ENCODE measurements at regions not wholly inside any gene's neighbourhood (a gene's known extent, or its start where the extent isn't known, plus 50 kb on each side); places are given as distances from the start of the nearest gene placed in this dataset.

- TF ChIP-seq GABPA (IDR thresholded peaks at IDR 0.05; ENCODE audit: low read depth) (no peak), CTCF (IDR thresholded peaks at IDR 0.05 in 2 of 3, conservative IDR thresholded peaks at IDR 0.05 in 1 of 3; ENCODE audit: control insufficient read depth in 2 of 3, extremely low read depth in 1 of 3, insufficient read depth in 1 of 3, low read depth in 3 of 3, low read length in 3 of 3) (no peak), NFIC (IDR thresholded peaks at IDR 0.05; ENCODE audit: low read depth, low read length) (no peak), SMAD1 (IDR thresholded peaks at IDR 0.05; ENCODE audit: low read depth, partially characterized antibody) (no peak), HCFC1 (IDR thresholded peaks at IDR 0.05; ENCODE audit: low read length) (no peak), POLR2A (IDR thresholded peaks at IDR 0.05; ENCODE audit: low read depth, low read length) (no peak), MEF2B (IDR thresholded peaks at IDR 0.05; ENCODE audit: partially characterized antibody, poor library complexity, severe bottlenecking) (no peak), BCL11A (IDR thresholded peaks at IDR 0.05; ENCODE audit: low read depth, low read length) (no peak), ZNF274 (IDR thresholded peaks at IDR 0.05; ENCODE audit: insufficient read depth, insufficient read length) (no peak), CEBPB (IDR thresholded peaks at IDR 0.05; ENCODE audit: borderline replicate concordance in 1 of 2, low read depth in 2 of 2, low read length in 2 of 2) (no peak), MYC (IDR thresholded peaks at IDR 0.05; ENCODE audit: insufficient read depth, insufficient read length, insufficient replicate concordance, low read length, severe bottlenecking) (no peak)
- TF ChIP-seq, protein P1, sequence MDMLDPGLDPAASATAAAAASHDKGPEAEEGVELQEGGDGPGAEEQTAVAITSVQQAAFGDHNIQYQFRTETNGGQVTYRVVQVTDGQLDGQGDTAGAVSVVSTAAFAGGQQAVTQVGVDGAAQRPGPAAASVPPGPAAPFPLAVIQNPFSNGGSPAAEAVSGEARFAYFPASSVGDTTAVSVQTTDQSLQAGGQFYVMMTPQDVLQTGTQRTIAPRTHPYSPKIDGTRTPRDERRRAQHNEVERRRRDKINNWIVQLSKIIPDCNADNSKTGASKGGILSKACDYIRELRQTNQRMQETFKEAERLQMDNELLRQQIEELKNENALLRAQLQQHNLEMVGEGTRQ (IDR thresholded peaks at IDR 0.05; ENCODE audit: borderline replicate concordance, low read depth, low read length), result no peak
Measured at GRCh38 chr3:76028774-76029173, 243.4 kb upstream of the ZNF717 start.
